HUDEP-2 (cell line): ENCODE measurements at regions not wholly inside any gene's neighbourhood (a gene's known extent, or its start where the extent isn't known, plus 50 kb on each side); places are given as distances from the start of the nearest gene placed in this dataset.
"Not testable (repeated sequence)": the region's sequence is repeated elsewhere in the genome, so short reads cannot be mapped to it uniquely, and the experiment has no call there.

Experiments
- DNase-seq, 76 experiments: peaks; one replicate each; lab custom pipeline; 2025; ENCODE audit not compliant: unreplicated experiment in 76 of 76; lab: John Stamatoyannopoulos, UW

DNA sequence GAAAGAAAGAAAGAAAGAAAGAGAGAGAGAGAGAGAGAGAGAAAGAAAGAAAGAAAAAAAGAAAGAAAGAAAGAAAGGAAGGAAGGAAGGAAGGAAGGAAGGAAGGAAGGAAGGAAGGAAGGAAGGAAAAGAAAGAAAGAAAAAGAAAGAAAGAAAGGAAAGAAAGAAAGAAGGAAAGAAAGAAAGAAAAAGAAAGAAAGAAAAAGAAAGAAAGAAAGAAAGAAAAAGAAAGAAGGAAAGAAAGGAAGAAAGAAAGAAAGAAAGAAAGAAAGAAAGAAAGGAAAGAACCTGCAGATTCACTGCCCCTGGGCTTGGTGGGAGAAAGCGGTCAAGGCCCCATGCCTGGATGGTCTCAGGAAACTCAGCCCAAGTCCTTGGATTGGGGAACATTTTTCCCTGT lies 1426.2 kb downstream of the BRD1 start:
- not testable (repeated sequence) for DNase-seq

DNA sequence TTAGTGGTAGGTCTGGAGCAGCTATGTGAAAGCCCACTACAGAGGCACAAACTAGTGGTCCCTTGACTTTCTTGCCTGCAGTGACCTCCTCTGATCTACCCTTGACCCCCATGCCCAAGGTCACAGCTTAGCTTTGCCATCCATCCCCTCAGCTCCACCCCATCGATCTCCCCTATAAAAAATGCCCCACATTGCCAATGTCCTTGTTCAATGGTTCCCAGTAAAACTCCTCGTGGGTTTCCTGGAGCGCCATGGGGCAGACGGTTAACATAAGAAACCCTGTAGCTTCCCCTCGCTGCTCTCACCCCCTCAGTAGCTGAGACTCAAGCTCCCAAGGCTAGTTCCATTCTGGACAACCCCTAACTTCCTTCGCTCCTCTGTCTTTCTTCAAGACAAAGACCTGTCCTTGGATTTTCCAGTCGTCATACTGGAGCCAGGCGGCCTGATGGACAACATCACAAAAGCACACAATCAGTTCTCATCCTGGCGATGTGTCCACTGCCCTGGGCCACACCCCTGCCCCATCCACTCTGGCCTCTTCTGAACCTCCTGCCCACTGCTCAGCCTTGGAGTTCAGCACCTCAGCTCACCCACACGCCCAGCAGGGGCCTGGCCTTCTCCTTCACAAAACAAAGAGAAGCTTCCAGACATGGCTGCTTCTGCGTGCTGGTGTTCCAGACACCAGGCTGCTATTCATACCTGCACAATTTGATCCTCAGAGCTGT lies 1429.3 kb downstream of the BRD1 start:
- DNase-seq, result no peak

GRCh38 chr22:48397531-48398180 lies 1430.0 kb downstream of the BRD1 start:
- no peak for DNase-seq

DNA sequence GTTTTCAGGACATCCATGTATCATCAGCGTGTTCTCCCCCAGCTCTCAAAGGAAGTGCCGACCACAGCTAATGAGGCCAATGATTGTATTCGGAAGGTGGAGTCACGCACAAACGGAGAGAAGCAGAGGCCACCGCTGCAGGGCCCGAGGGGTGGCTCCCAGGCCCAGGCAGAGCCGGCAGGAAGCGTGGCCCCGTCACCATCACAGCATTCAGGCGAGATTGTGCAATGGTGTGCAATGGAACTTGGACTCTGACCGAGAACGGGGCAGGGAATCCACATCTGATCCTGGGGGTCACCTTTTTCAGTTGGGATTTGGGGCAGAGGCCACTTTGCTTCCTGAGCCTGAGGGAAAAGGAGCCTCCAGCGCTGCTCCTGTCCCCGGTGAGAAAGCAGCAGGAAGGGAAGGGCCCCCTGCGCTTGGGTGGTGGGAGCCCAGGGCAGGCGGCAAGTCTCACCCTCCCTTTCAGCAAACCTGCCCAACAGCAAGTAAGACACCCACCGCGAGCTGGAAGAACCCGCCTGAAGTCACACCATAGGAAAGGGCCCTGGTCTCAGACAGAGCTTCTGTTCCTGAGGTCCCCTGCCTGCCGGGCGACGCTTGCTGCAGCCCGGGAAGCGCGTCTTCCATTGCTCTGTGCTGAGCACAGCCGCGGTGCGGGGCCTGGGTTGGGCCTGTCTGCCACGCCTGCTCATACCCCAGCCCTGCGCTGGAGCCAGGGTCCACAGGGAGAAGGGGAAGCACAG lies 1430.7 kb downstream of the BRD1 start:
- DNase-seq, result no peak

GRCh38 chr22:48396091-48396784 lies 1431.4 kb downstream of the BRD1 start:
- no peak for DNase-seq

GRCh38 chr22:48395201-48395600 lies 1432.5 kb downstream of the BRD1 start:
- DNase-seq, result no peak

GRCh38 chr22:48394787-48395186 lies 1432.9 kb downstream of the BRD1 start:
- no peak for DNase-seq

DNA sequence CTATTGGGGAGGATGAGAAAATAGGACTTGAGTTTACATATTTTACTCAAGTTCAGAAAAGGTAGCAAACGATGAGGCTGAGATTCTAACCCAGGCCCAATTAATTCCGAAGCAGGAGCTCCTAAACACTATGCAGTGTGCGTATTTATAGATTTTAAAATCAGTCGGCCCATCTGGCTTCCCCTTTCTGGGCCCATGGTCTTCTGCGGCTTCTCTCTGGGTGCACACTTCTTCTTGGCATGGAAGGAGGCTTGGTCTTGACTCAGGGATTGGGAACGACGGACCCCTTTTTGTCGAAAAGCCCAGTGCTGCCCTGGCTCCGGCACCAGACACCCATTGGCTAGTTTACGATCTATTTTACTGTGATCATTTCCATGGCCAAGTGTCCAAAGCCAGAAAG lies 1433.8 kb downstream of the BRD1 start:
- DNase-seq, result no peak

DNA sequence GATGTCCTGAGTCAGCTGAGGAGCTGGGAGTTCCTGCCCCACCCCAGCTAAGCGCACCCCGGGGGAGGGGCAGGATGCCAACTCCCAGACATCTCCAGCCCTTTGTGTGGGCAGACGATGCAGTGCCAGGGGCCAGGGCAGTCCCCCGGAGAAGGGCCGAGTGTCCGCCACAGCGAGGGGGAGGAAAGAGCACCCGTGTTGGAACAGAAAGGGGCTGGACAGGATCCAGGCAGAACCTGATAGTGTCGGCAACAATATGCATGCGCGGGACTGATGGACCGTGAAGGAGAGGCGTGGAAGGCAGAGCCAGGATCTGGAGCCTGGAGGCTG lies 1434.7 kb downstream of the BRD1 start:
- no peak for DNase-seq

DNA sequence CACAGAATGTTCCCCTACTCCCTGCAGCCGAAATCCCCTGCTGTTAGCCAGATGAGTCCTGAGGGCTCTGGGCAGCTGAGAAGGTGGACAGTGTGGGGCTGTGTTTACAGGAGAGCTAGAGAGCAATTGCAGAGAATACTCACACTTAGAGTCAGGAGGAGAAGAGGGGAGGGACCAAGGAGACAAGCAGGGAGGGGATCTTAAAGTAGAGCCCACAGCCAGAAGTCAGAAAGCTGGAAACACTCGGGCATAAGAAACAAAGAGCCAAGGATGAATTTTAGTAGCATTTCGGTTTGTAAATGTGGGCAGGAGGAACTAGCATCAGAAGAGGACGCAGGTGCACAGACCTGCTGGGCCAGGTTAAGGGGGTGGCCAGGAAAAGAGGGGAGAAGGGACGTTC lies 1435.9 kb downstream of the BRD1 start:
- DNase-seq, result no peak

- no peak for DNase-seq
Measured at GRCh38 chr22:48391171-48391711, 1436.4 kb downstream of the BRD1 start.

- DNase-seq, result no peak
Measured at GRCh38 chr22:48389916-48390315, 1437.8 kb downstream of the BRD1 start.

- no peak for DNase-seq
Measured at GRCh38 chr22:48382197-48382596, 1445.5 kb downstream of the BRD1 start.

GRCh38 chr22:48380016-48380665 lies 1447.5 kb downstream of the BRD1 start:
- no peak for DNase-seq

DNA sequence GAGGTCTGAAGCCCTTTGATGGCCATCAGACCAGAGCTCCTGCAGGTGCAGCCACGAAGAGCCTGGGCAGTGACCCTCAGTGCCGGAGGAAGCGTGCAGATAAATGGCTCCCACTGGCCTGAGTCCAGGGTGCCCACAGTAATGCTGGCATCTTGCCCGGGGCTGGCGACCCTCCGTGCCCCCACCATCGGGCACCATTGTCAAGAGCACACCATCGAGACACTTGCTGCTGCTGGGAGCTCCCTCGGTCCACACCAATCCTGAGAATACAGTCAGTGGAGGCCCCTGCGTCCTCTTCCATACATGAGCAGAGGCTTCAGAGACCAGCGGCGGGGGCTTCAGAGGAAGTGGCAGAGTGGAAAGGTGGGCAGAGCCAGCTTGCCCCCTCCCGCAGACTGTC lies 1448.3 kb downstream of the BRD1 start:
- no peak for DNase-seq

- no peak for DNase-seq
Measured at GRCh38 chr22:48378673-48379072, 1449.0 kb downstream of the BRD1 start.

GRCh38 chr22:48376936-48377712 lies 1450.5 kb downstream of the BRD1 start:
- no peak for DNase-seq

GRCh38 chr22:48376428-48376827 lies 1451.2 kb downstream of the BRD1 start:
- DNase-seq, result no peak

DNA sequence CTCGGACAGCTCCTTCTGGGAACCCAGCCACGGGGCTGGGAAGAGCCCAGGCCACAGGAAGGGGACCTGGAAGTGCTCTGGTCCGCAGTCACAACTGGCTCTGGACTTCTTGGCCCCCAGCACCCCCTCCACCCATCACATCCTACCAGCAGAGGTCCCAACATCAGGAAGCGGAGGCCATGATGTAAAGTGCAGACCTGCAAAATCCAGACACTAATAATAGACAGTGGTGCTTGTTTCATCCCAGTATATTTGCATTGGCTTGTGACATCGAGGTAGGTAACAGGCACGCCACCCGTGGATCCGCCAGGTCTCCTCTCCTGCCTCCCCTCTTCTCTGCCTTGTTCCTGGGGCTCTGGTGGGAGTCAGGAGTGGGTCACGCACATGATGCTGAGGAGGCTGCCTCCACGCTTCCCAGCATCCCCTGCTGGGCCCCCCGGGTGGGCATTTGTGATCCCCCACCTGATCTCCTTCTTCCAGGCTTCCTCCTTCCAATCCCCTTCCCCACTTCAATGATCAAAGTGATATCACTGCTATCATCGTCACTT lies 1454.0 kb downstream of the BRD1 start:
- no peak for DNase-seq

GRCh38 chr22:48372390-48372789 lies 1455.3 kb downstream of the BRD1 start:
- no peak for DNase-seq
